ENCODE measurements at regions not wholly inside any gene's neighbourhood (a gene's known extent, or its start where the extent isn't known, plus 50 kb on each side); places are given as distances from the start of the nearest gene placed in this dataset.

- TF ChIP-seq CTCF (conservative IDR thresholded peaks at IDR 0.05; ENCODE audit: low read depth, low read length) (no peak), USF2 (IDR thresholded peaks at IDR 0.05; ENCODE audit: low read depth, low read length) (no peak), FOS (IDR thresholded peaks at IDR 0.05; ENCODE audit: low read depth, low read length) (no peak)
Measured at GRCh38 chr10:42972946-42973345, 103.9 kb upstream of the RET start.

Data from IMR-90 (cell line).